Breast epithelium (tissue), 3 donors: ENCODE measurements at regions not wholly inside any gene's neighbourhood (a gene's known extent, or its start where the extent isn't known, plus 50 kb on each side); places are given as distances from the start of the nearest gene placed in this dataset.

Experiments used
- CTCF ChIP-seq, 3 donors: fragments of 450-650 bp; IDR thresholded peaks; one replicate each; pipeline ENCODE4 v1.5.1; 2016 to 2017; ENCODE audit warnings: antibody characterized with exemption in 3 of 3, mild to moderate bottlenecking in 3 of 3, moderate library complexity in 3 of 3
- POLR2A ChIP-seq: fragments of 450-650 bp; IDR thresholded peaks from one replicate; pipeline ENCODE4 v1.6.1; 2016; ENCODE audit warnings: antibody characterized with exemption, mild to moderate bottlenecking, moderate library complexity
- POLR2AphosphoS5 ChIP-seq, 3 donors: sonication (generic); formaldehyde crosslinking; IDR thresholded peaks; one replicate each; pipeline ENCODE4 v1.6.1; 2017; ENCODE audit warnings: antibody characterized with exemption in 3 of 3

- TF ChIP-seq POLR2A: no peak
- TF ChIP-seq CTCF (IDR thresholded peaks at IDR 0.05): no peak
- no peak for TF ChIP-seq POLR2AphosphoS5 (IDR thresholded peaks at IDR 0.05)
These were observed 61.8 kb upstream of the PGBD5 start for GRCh38 chr1:230487773-230488428.
